Lung (tissue), 11 donors: ENCODE measurements at regions not wholly inside any gene's neighbourhood (a gene's known extent, or its start where the extent isn't known, plus 50 kb on each side); places are given as distances from the start of the nearest gene placed in this dataset.

Experiments used
- ATAC-seq: fragments of 200-7000 bp; cut with Tn5 transposase; one replicate; pipeline ENCODE4 v1.9.1; 2020; ENCODE audit warnings: moderate number of reproducible peaks; ENCODE audit not compliant: insufficient read depth, low FRiP score
- DNase-seq, 3 donors: peaks; one replicate each; pipeline ENCODE4 v3.0.0-alpha.2; 2013 to 2017
- H3K27ac ChIP-seq, 2 donors: one replicate each; pipeline ENCODE4 v1.5.1; 2013; ENCODE audit warnings: mild to moderate bottlenecking in 2 of 2, moderate library complexity in 2 of 2, control low read depth in 1 of 2, inconsistent platforms in 1 of 2, low read depth in 1 of 2, low read length in 1 of 2
- H3K27me3 ChIP-seq, 3 donors: one replicate each; pipeline ENCODE4 v1.5.1; 2013; ENCODE audit warnings: low read length in 2 of 3; ENCODE audit not compliant: control insufficient read depth in 3 of 3, insufficient read depth in 3 of 3
- H3K36me3 ChIP-seq, 4 donors: one replicate each; pipeline ENCODE4 v1.5.1; 2013; ENCODE audit warnings: low read length in 4 of 4, mild to moderate bottlenecking in 1 of 4, moderate library complexity in 1 of 4; ENCODE audit not compliant: control insufficient read depth in 4 of 4, insufficient read depth in 4 of 4
- H3K4me1 ChIP-seq, 5 donors: one replicate each; pipeline ENCODE4 v1.5.1; 2013; ENCODE audit warnings: low read length in 5 of 5, mild to moderate bottlenecking in 2 of 5, moderate library complexity in 1 of 5; ENCODE audit not compliant: control insufficient read depth in 5 of 5, insufficient read depth in 5 of 5
- H3K4me3 ChIP-seq: one replicate; pipeline ENCODE4 v1.5.1; 2013; ENCODE audit warnings: mild to moderate bottlenecking, control low read depth, moderate library complexity
- H3K9ac ChIP-seq, 2 donors: one replicate each; pipeline ENCODE4 v1.5.1; 2013; ENCODE audit warnings: low read length in 2 of 2, control low read depth in 1 of 2; ENCODE audit not compliant: insufficient read depth in 1 of 2
- H3K9me3 ChIP-seq, 4 donors: one replicate each; pipeline ENCODE4 v1.5.1; 2013; ENCODE audit warnings: low read length in 3 of 4, mild to moderate bottlenecking in 1 of 4, moderate library complexity in 1 of 4; ENCODE audit not compliant: control insufficient read depth in 4 of 4, insufficient read depth in 3 of 4
- CTCF ChIP-seq: IDR thresholded peaks from 2 replicates; pipeline ENCODE4 v1.5.1; 2012; ENCODE audit warnings: mild to moderate bottlenecking; ENCODE audit errors: control extremely low read depth, extremely low read depth
- WGBS, 2 donors: extraction: QIAGEN DNeasy Blood & Tissue Kit; methylation state at CpG; one replicate each; pipeline ENCODE4 v1.1.7; 2013; 5-methylcytosine and 5-hydroxymethylcytosine counted together
- donor health status: control.
- donor health status: control.
- donor health status: Bipolar disorder and iron deficiency.
- donor health status: healthy.
- donor health status: DM: yes; HTN: yes; CAD: no.

GRCh38 chr12:119249383-119250155, 70.8 kb downstream of the HSPB8 start:
- Histone ChIP-seq H3K4me3 (no peak overlapping the region), H3K36me3 (no peaks in the 10 kb centered on the region), H3K9me3 (peaks cover 0 to 4% (median 0%) of the 10 kb centered on the region in 4 donors), H3K27me3 (no peaks in the 10 kb centered on the region), H3K9ac (no peak overlapping the region), H3K4me1 (peaks cover 0 to 14% (median 0%) of the 10 kb centered on the region in 5 donors), H3K27ac (no peak overlapping the region)
- no peak for ATAC-seq
- DNase-seq: no peak
- TF ChIP-seq CTCF: no peak
- WGBS, 2 donors: 87 to 88% methylated on average over 11 of the region's 11 CpGs

GRCh38 chr12:119255314-119255713, 76.6 kb downstream of the HSPB8 start:
- no peak for TF ChIP-seq CTCF
- no peak overlapping the region for H3K27ac ChIP-seq
- DNase-seq: no peak
- H3K27me3 ChIP-seq: peaks cover 0 to 5% (median 0%) of the 10 kb centered on the region in 3 donors
- no peak overlapping the region for H3K4me3 ChIP-seq
- no peaks in the 10 kb centered on the region for H3K36me3 ChIP-seq
- peaks cover 0 to 3% (median 0%) of the 10 kb centered on the region in 5 donors for H3K4me1 ChIP-seq
- ATAC-seq: no peak
- WGBS, 2 donors: 79 to 87% methylated on average over 4 of the region's 4 CpGs
- H3K9ac ChIP-seq: no peak overlapping the region
- H3K9me3 ChIP-seq: peaks cover 0 to 2% (median 0%) of the 10 kb centered on the region in 4 donors

- H3K9ac ChIP-seq: no peak overlapping the region
- H3K27me3 ChIP-seq: peaks cover 0 to 5% (median 0%) of the 10 kb centered on the region in 3 donors
- no peak for TF ChIP-seq CTCF
- peak; percentile 18 to 76 (median 41) for DNase-seq
- H3K9me3 ChIP-seq: peaks cover 0 to 2% (median 1%) of the 10 kb centered on the region in 4 donors
- no peaks in the 10 kb centered on the region for H3K36me3 ChIP-seq
- ATAC-seq: no peak
- WGBS, 2 donors: 16 to 27% methylated on average over 7 of the region's 7 CpGs
- peaks cover 0 to 3% (median 0%) of the 10 kb centered on the region in 5 donors for H3K4me1 ChIP-seq
- H3K4me3 ChIP-seq: no peak overlapping the region
- H3K27ac ChIP-seq: no peak overlapping the region
These were observed 76.4 kb upstream of the CCDC60 start for GRCh38 chr12:119258149-119258548.
